ENCODE measurements at regions not wholly inside any gene's neighbourhood (a gene's known extent, or its start where the extent isn't known, plus 50 kb on each side); places are given as distances from the start of the nearest gene placed in this dataset.

DNA sequence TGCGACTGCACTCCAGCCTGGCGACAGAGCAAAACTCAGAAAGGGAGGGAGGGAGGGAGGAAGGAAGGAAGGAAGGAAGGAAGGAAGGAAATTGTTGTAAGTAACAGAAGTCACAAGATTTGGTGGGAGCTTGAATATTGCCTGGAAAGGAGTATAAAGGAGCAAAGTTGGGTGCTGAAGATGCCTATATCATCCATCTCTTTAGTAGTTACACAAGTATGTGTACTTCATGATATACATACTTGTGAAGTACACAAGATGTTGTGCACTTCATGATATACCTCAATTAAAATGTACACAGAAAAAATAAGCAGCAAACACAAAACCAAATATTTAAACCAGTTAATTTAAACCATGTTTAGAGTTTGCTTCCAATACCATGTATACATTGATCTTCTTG lies 1223.8 kb downstream of the SORCS3 start:
- Histone ChIP-seq H3K27me3 (no peaks in the 10 kb centered on the region), H3K36me3 (no peaks in the 10 kb centered on the region), H3K9me3 (no peaks in the 10 kb centered on the region), H3K4me3 (no peak overlapping the region), H3K4me1 (no peaks in the 10 kb centered on the region), H3K27ac (no peak overlapping the region)
- no CpG with 5 or more reads among the region's 2 CpGs for WGBS, 2 donors (ENCODE audit: low coverage in 1 of 2)
- no peak for TF ChIP-seq EP300 (IDR thresholded peaks at IDR 0.05)
- no peak for TF ChIP-seq POLR2A (IDR thresholded peaks at IDR 0.05)
- no peak for TF ChIP-seq POLR2AphosphoS5 (IDR thresholded peaks at IDR 0.05)
- TF ChIP-seq, protein P1, sequence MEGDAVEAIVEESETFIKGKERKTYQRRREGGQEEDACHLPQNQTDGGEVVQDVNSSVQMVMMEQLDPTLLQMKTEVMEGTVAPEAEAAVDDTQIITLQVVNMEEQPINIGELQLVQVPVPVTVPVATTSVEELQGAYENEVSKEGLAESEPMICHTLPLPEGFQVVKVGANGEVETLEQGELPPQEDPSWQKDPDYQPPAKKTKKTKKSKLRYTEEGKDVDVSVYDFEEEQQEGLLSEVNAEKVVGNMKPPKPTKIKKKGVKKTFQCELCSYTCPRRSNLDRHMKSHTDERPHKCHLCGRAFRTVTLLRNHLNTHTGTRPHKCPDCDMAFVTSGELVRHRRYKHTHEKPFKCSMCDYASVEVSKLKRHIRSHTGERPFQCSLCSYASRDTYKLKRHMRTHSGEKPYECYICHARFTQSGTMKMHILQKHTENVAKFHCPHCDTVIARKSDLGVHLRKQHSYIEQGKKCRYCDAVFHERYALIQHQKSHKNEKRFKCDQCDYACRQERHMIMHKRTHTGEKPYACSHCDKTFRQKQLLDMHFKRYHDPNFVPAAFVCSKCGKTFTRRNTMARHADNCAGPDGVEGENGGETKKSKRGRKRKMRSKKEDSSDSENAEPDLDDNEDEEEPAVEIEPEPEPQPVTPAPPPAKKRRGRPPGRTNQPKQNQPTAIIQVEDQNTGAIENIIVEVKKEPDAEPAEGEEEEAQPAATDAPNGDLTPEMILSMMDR (IDR thresholded peaks at IDR 0.05) = no peak
- no peak for ATAC-seq

DNA sequence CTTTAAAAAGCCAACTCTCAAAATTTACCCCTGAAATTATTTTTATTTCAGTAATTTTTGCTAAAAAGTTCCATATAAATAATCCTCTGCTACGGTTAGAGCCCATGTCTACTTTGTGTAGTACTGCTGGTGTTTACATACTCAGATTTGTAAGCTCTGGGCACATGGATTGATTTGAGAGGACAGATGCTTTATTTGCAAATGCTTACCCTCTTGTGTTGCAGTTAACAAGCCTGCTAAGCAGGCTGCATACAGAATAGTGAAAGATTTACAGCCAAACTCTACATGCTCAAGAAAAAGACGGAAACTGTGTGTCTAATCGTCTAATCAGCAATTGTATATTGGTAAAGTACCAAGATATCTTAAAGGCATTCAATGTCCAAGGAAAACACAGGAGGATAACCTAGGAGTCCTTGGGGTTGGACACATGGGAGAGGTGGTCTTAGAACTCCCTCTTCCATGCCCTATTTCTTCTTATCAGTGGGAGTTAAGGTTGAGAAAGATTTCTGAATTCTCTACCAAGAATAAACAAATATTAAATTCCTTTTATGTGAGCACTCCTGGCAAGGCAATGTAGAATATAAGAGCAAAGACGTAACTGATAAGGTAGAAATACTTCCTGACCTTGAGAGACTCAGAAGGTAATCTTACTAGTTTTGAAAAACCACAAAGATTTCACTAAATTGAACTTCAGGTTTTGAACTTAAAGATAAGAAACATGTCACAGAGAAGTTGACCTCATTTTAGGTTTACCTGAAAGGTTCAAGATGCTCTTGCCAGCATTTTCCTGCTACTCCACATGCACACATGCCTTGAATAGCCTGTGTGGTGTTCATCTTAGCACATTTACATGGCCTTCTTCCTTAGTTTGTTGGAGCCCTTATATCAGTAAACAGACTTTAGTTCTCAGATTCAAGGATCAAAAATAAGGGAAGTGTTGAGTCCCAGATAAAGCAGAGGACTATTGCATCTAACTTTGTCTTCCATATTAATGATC lies 1216.5 kb downstream of the SORCS3 start:
- Histone ChIP-seq H3K4me1 (no peaks in the 10 kb centered on the region), H3K9me3 (no peaks in the 10 kb centered on the region), H3K36me3 (no peaks in the 10 kb centered on the region), H3K27me3 (no peaks in the 10 kb centered on the region), H3K27ac (no peak overlapping the region), H3K4me3 (no peak overlapping the region)
- no peak for ATAC-seq
- WGBS, 2 donors (ENCODE audit: low coverage in 1 of 2) = 57 to 86% methylated on average over 4 of the region's 4 CpGs
- TF ChIP-seq POLR2AphosphoS5 (IDR thresholded peaks at IDR 0.05) (no peak), POLR2A (IDR thresholded peaks at IDR 0.05) (no peak), EP300 (IDR thresholded peaks at IDR 0.05) (no peak)
- TF ChIP-seq, protein P1 (IDR thresholded peaks at IDR 0.05) = no peak

DNA sequence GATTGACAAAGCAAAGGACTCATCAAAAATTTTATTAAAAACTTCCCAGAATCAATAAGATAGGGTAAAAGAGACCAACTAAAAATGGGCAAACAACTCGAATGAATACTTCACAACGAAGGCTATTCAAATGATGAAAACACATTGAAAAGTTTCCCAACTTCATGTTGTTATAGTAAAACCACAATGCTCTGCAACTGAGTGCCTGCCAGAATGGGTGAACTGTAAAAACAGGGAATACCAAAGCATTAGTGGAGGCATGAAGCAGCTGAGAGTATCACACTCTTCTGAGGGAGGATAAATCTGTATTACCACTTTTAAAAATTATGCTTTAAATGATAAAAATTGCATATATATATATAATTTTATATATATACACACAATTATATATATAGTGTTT lies 1214.7 kb downstream of the SORCS3 start:
- no peaks in the 10 kb centered on the region for H3K27me3 ChIP-seq
- no peak overlapping the region for H3K4me3 ChIP-seq
- H3K36me3 ChIP-seq = no peaks in the 10 kb centered on the region
- H3K27ac ChIP-seq = no peak overlapping the region
- H3K9me3 ChIP-seq = no peaks in the 10 kb centered on the region
- WGBS, 2 donors (ENCODE audit: low coverage in 1 of 2) = 59 to 79% methylated on average over 2 of the region's 2 CpGs
- no peak for ATAC-seq
- no peaks in the 10 kb centered on the region for H3K4me1 ChIP-seq
- TF ChIP-seq EP300 (IDR thresholded peaks at IDR 0.05) (no peak), POLR2AphosphoS5 (IDR thresholded peaks at IDR 0.05) (no peak), POLR2A (IDR thresholded peaks at IDR 0.05) (no peak)
- TF ChIP-seq, protein P1 (IDR thresholded peaks at IDR 0.05) = no peak

DNA sequence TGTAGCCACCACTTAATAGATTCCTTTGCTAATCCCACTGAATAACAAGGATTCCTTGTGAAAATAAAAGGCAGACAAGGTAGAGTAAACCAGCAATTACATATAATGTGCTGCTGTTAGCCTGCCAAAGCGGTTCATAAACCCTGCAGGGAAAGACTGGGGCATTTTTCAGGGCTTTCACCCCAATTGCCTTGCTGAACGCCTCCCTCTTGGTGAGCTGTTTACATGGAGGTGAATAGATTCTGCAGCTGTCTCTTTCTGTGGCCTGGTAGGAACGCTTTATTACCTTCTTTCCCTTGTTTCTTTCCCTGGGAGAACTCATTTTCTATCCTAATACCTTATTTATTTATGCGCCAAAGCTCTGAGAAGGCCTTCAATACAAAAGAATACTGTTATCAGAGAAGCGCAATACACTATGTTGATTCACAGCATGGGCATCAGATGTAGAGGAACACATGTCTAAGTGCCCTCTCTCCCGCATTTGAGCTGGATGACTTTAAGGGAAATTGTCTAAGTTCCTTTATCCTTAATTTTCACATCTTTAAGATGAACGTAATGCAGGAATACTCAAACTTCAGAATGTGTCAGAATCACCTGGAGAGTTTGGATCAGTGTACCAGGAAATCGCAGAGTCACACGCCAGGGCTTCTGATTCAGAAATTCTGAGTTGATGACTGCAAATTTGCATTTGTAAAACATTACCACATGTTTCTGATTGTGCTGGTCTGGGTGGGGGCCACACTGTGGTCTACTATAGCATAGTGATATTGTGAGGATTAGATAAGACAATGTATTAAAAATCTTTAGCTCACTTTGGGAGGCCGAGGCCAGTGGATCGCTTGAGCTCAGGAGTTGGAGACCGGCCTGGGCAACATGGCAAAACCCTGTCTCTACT lies 1203.8 kb downstream of the SORCS3 start:
- Histone ChIP-seq H3K27ac (no peak overlapping the region), H3K4me1 (no peaks in the 10 kb centered on the region), H3K27me3 (no peaks in the 10 kb centered on the region), H3K9me3 (no peaks in the 10 kb centered on the region), H3K36me3 (no peaks in the 10 kb centered on the region), H3K4me3 (no peak overlapping the region)
- TF ChIP-seq EP300 (IDR thresholded peaks at IDR 0.05) (no peak), POLR2A (IDR thresholded peaks at IDR 0.05) (no peak), POLR2AphosphoS5 (IDR thresholded peaks at IDR 0.05) (no peak)
- TF ChIP-seq, protein P1 (IDR thresholded peaks at IDR 0.05) = no peak
- WGBS, 2 donors (ENCODE audit: low coverage in 1 of 2) = 56 to 86% methylated on average over 8 to 12 of the region's 12 CpGs
- ATAC-seq = no peak
